ENCODE measurements at regions not wholly inside any gene's neighbourhood (a gene's known extent, or its start where the extent isn't known, plus 50 kb on each side); places are given as distances from the start of the nearest gene placed in this dataset.
A peak's percentile ranks its signal among the peaks of the same experiment; 100 is the strongest.

DNA sequence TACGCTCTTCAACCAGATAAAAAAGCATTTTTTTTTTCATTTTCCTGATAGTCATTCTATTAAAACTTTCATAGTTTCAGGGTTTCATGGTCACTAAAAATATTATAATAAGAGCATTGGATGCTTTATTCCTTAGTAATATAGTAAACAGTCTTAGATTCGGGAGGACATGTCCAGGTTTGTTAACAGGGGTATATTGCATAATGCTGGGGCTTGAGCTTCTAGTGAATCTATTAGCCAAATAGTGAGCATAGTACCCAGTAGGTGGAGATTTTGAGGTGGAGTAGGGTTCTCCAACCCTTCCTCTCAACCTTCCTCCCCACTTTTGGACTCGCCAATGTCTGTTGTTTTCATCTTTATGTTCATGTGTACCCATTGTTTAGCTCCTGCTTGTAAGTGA is 277.4 kb upstream of the RGS6 start:
- Histone ChIP-seq H2BK12ac (ENCODE audit: low read length in 2 of 2) (no peak overlapping the region), H2BK15ac (ENCODE audit: low read depth, poor library complexity, severe bottlenecking) (no peak overlapping the region), H3K36me3 (ENCODE audit: control insufficient read depth in 1 of 2, insufficient read depth in 2 of 2, low read depth in 1 of 2, low read length in 2 of 2) (no peaks in the 10 kb centered on the region), H3K4ac (ENCODE audit: low read depth in 1 of 2, low read length in 2 of 2) (no peak overlapping the region), H3K27ac (ENCODE audit: low read length, poor library complexity, severe bottlenecking) (no peak overlapping the region), H3K4me1 (ENCODE audit: control insufficient read depth, insufficient read depth, low read depth, low read length) (no peaks in the 10 kb centered on the region), H2AFZ (ENCODE audit: low read depth, low read length) (no peak overlapping the region), H3K23ac (ENCODE audit: low read length in 2 of 2) (no peak overlapping the region), H3K4me2 (ENCODE audit: low read length, poor library complexity, severe bottlenecking) (no peak overlapping the region), H3K18ac (ENCODE audit: low read depth in 1 of 2, low read length in 2 of 2) (no peak overlapping the region), H2BK120ac (ENCODE audit: low read depth, low read length) (no peak overlapping the region), H4K91ac (ENCODE audit: low read length) (no peak overlapping the region), H3K9me3 (ENCODE audit: control insufficient read depth, low read length) (peaks cover 17% of the 10 kb centered on the region), H2BK5ac (ENCODE audit: low read depth, low read length, poor library complexity, severe bottlenecking) (no peak overlapping the region), H2AK5ac (ENCODE audit: low read length, severe bottlenecking) (no peak overlapping the region), H3K79me1 (replicated peaks; ENCODE audit: low read length, poor library complexity, severe bottlenecking) (peaks cover 4% of the 10 kb centered on the region), H3K27me3 (ENCODE audit: control insufficient read depth in 1 of 2, insufficient read depth in 1 of 2, low read length in 2 of 2) (no peaks in the 10 kb centered on the region), H3K4me3 (ENCODE audit: insufficient read depth in 1 of 2, low read depth in 1 of 2, low read length in 2 of 2) (no peak overlapping the region), H3K14ac (ENCODE audit: low read length in 2 of 2) (no peak overlapping the region), H3K9ac (ENCODE audit: low read length) (no peak overlapping the region), H4K8ac (ENCODE audit: low read length) (no peak overlapping the region)
- WGBS = 100% methylated on average over 3 of the region's 3 CpGs
- DNase-seq = no peak

DNA sequence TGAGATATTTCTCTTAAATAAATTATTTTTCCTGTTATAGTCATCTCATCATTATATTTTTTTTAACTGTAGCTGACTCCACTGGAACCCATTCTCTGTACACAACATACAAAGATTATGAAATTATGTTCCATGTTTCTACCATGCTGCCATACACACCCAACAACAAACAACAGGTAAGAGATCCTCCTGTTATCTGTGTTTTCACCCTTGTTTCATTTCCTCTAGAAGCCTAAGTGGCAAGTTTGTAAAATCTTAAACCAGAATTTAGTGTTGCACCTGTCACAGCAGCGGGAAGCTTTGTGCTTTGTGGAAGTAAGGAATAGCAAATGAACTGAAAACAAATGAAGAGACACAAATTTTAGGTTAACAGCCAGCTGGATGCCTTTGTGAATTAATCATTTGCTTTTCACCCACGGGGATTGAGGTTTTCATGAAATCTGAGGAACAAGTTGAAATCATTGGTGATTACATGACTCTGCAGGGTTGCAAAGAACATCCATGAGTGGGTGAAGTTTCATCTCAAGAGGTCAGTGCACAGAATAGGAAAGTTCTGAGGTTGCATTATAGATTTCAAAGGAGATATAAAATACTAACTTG is 273.9 kb upstream of the RGS6 start:
- Histone ChIP-seq H3K4ac (ENCODE audit: low read depth in 1 of 2, low read length in 2 of 2) (no peak overlapping the region), H3K4me2 (ENCODE audit: low read length, poor library complexity, severe bottlenecking) (no peak overlapping the region), H4K8ac (ENCODE audit: low read length) (no peak overlapping the region), H2BK12ac (ENCODE audit: low read length in 2 of 2) (no peak overlapping the region), H2BK120ac (ENCODE audit: low read depth, low read length) (no peak overlapping the region), H3K14ac (ENCODE audit: low read length in 2 of 2) (no peak overlapping the region), H3K4me1 (ENCODE audit: control insufficient read depth, insufficient read depth, low read depth, low read length) (no peaks in the 10 kb centered on the region), H3K4me3 (ENCODE audit: insufficient read depth in 1 of 2, low read depth in 1 of 2, low read length in 2 of 2) (no peak overlapping the region), H3K36me3 (ENCODE audit: control insufficient read depth in 1 of 2, insufficient read depth in 2 of 2, low read depth in 1 of 2, low read length in 2 of 2) (peaks cover 3 to 6% of the 10 kb centered on the region in 2 experiments), H2BK15ac (ENCODE audit: low read depth, poor library complexity, severe bottlenecking) (no peak overlapping the region), H4K91ac (ENCODE audit: low read length) (no peak overlapping the region), H3K79me1 (replicated peaks; ENCODE audit: low read length, poor library complexity, severe bottlenecking) (peaks cover 4% of the 10 kb centered on the region), H3K9ac (ENCODE audit: low read length) (no peak overlapping the region), H3K9me3 (ENCODE audit: control insufficient read depth, low read length) (peaks cover 2% of the 10 kb centered on the region), H3K27me3 (ENCODE audit: control insufficient read depth in 1 of 2, insufficient read depth in 1 of 2, low read length in 2 of 2) (no peaks in the 10 kb centered on the region), H2BK5ac (ENCODE audit: low read depth, low read length, poor library complexity, severe bottlenecking) (no peak overlapping the region), H3K27ac (ENCODE audit: low read length, poor library complexity, severe bottlenecking) (no peak overlapping the region), H3K23ac (ENCODE audit: low read length in 2 of 2) (no peak overlapping the region), H2AFZ (ENCODE audit: low read depth, low read length) (no peak overlapping the region), H2AK5ac (ENCODE audit: low read length, severe bottlenecking) (no peak overlapping the region), H3K18ac (ENCODE audit: low read depth in 1 of 2, low read length in 2 of 2) (no peak overlapping the region)
- DNase-seq = no peak
- 44% methylated on average over 2 of the region's 2 CpGs for WGBS

DNA sequence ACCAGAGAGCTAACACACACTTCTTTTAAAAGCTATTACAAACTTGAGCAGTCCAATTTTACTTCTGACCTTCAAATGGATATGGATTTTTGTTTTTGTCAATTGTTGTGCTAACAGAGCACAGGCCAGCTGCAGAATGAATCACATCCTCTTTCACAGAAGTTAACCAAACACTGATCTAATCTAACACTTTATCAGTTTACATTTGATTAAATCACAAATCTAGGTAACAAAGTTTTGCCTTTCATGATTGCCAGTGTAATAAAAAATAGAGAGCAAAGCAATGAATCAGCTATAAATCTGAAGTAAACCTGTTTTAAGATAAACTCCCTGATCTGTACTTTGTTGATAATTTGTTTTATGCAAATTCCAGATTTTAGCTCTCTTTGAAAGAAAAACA is 273.1 kb upstream of the RGS6 start:
- Histone ChIP-seq H2BK15ac (ENCODE audit: low read depth, poor library complexity, severe bottlenecking) (no peak overlapping the region), H3K23ac (ENCODE audit: low read length in 2 of 2) (no peak overlapping the region), H3K4ac (ENCODE audit: low read depth in 1 of 2, low read length in 2 of 2) (no peak overlapping the region), H3K4me3 (ENCODE audit: insufficient read depth in 1 of 2, low read depth in 1 of 2, low read length in 2 of 2) (no peak overlapping the region), H4K8ac (ENCODE audit: low read length) (no peak overlapping the region), H2AFZ (ENCODE audit: low read depth, low read length) (no peak overlapping the region), H3K27ac (ENCODE audit: low read length, poor library complexity, severe bottlenecking) (no peak overlapping the region), H3K36me3 (ENCODE audit: control insufficient read depth in 1 of 2, insufficient read depth in 2 of 2, low read depth in 1 of 2, low read length in 2 of 2) (peaks cover 3 to 6% of the 10 kb centered on the region in 2 experiments), H2BK5ac (ENCODE audit: low read depth, low read length, poor library complexity, severe bottlenecking) (no peak overlapping the region), H2BK120ac (ENCODE audit: low read depth, low read length) (no peak overlapping the region), H3K4me2 (ENCODE audit: low read length, poor library complexity, severe bottlenecking) (no peak overlapping the region), H4K91ac (ENCODE audit: low read length) (no peak overlapping the region), H3K79me1 (replicated peaks; ENCODE audit: low read length, poor library complexity, severe bottlenecking) (peaks cover 4% of the 10 kb centered on the region), H3K27me3 (ENCODE audit: control insufficient read depth in 1 of 2, insufficient read depth in 1 of 2, low read length in 2 of 2) (no peaks in the 10 kb centered on the region), H2BK12ac (ENCODE audit: low read length in 2 of 2) (no peak overlapping the region), H2AK5ac (ENCODE audit: low read length, severe bottlenecking) (no peak overlapping the region), H3K18ac (ENCODE audit: low read depth in 1 of 2, low read length in 2 of 2) (no peak overlapping the region), H3K4me1 (ENCODE audit: control insufficient read depth, insufficient read depth, low read depth, low read length) (no peaks in the 10 kb centered on the region), H3K14ac (ENCODE audit: low read length in 2 of 2) (no peak overlapping the region), H3K9me3 (ENCODE audit: control insufficient read depth, low read length) (no peaks in the 10 kb centered on the region), H3K9ac (ENCODE audit: low read length) (peak overlapping the region; percentile 58)
- DNase-seq = peak; percentile 29

DNA sequence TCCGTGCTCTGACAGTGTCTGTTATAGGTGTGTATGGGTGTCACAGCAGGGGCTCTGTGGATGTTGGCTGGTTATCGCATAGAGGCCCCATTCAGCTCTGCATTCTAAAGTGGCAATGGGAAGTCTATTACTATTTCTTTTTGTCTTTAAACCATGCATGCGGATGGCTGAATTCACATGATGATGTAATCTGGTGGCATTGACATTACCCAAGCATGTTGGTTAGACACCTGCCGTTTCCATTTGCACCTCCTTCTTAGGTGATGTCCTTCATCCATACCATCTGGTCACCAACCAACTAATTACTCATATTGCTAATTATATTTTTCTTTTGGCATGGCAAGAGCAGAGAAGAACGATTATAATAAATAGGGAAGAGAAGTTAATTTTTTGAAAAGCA is 270.8 kb upstream of the RGS6 start:
- no peak overlapping the region for H2BK15ac ChIP-seq (ENCODE audit: low read depth, poor library complexity, severe bottlenecking)
- WGBS = 98% methylated on average over 4 of the region's 5 CpGs
- H3K79me1 ChIP-seq (replicated peaks; ENCODE audit: low read length, poor library complexity, severe bottlenecking) = peaks cover 4% of the 10 kb centered on the region
- H2BK120ac ChIP-seq (ENCODE audit: low read depth, low read length) = no peak overlapping the region
- no peak overlapping the region for H3K4me2 ChIP-seq (ENCODE audit: low read length, poor library complexity, severe bottlenecking)
- H3K14ac ChIP-seq (ENCODE audit: low read length in 2 of 2) = no peak overlapping the region
- H2BK12ac ChIP-seq (ENCODE audit: low read length in 2 of 2) = peak overlapping the region in 1 of 2 experiments; percentile 5
- no peak overlapping the region for H3K4ac ChIP-seq (ENCODE audit: low read depth in 1 of 2, low read length in 2 of 2)
- no peaks in the 10 kb centered on the region for H3K27me3 ChIP-seq (ENCODE audit: control insufficient read depth in 1 of 2, insufficient read depth in 1 of 2, low read length in 2 of 2)
- H4K8ac ChIP-seq (ENCODE audit: low read length) = no peak overlapping the region
- H2BK5ac ChIP-seq (ENCODE audit: low read depth, low read length, poor library complexity, severe bottlenecking) = no peak overlapping the region
- H3K27ac ChIP-seq (ENCODE audit: low read length, poor library complexity, severe bottlenecking) = no peak overlapping the region
- DNase-seq = no peak
- H2AFZ ChIP-seq (ENCODE audit: low read depth, low read length) = no peak overlapping the region
- H3K9ac ChIP-seq (ENCODE audit: low read length) = no peak overlapping the region
- no peaks in the 10 kb centered on the region for H3K9me3 ChIP-seq (ENCODE audit: control insufficient read depth, low read length)
- H2AK5ac ChIP-seq (ENCODE audit: low read length, severe bottlenecking) = no peak overlapping the region
- peaks cover 3 to 6% of the 10 kb centered on the region in 2 experiments for H3K36me3 ChIP-seq (ENCODE audit: control insufficient read depth in 1 of 2, insufficient read depth in 2 of 2, low read depth in 1 of 2, low read length in 2 of 2)
- H3K4me3 ChIP-seq (ENCODE audit: insufficient read depth in 1 of 2, low read depth in 1 of 2, low read length in 2 of 2) = no peak overlapping the region
- H3K18ac ChIP-seq (ENCODE audit: low read depth in 1 of 2, low read length in 2 of 2) = no peak overlapping the region
- no peak overlapping the region for H3K23ac ChIP-seq (ENCODE audit: low read length in 2 of 2)
- H3K4me1 ChIP-seq (ENCODE audit: control insufficient read depth, insufficient read depth, low read depth, low read length) = no peaks in the 10 kb centered on the region
- H4K91ac ChIP-seq (ENCODE audit: low read length) = no peak overlapping the region

Data from mesenchymal stem cell (in vitro differentiated cells and primary cell).